ENCODE measurements at regions not wholly inside any gene's neighbourhood (a gene's known extent, or its start where the extent isn't known, plus 50 kb on each side); places are given as distances from the start of the nearest gene placed in this dataset.

GRCh38 chr13:74077375-74077774, 56.8 kb downstream of the KLF12 start:
- no TSS peak for BruUV-seq (replicated peaks)
- no peaks in the 10 kb centered on the region for H3K9me3 ChIP-seq (ENCODE audit: control insufficient read depth, insufficient read depth, low read depth, low read length)
- intact Hi-C loops (cut with micrococcal nuclease; ENCODE audit: unreplicated experiment) (no loop called here), in situ Hi-C loops (cut with HindIII; ENCODE audit: low pct_unique_long_range_greater_than_20kb, low sequenced_read_pairs) (no loop called here)
- no peak for TF ChIP-seq TCF7L2 (IDR thresholded peaks at IDR 0.05; ENCODE audit: low read depth, low read length)
- no peak for TF ChIP-seq CTCF (IDR thresholded peaks at IDR 0.05)
- no peak for TF ChIP-seq POLR2AphosphoS5 (IDR thresholded peaks at IDR 0.05; ENCODE audit: low read depth, low read length)
- TF ChIP-seq REST (IDR thresholded peaks at IDR 0.05; ENCODE audit: insufficient read depth in 1 of 2, low read depth in 2 of 2, low read length in 1 of 2) = no peak
- TF ChIP-seq SIN3A (IDR thresholded peaks at IDR 0.05; ENCODE audit: borderline replicate concordance, insufficient read depth, low read depth, low read length) = no peak
- H3K27ac ChIP-seq (ENCODE audit: low read length) = no peak overlapping the region
- ATAC-seq (no peak), DNase-seq (ENCODE audit: low read depth, low spot score) (no peak)
- H3K36me3 ChIP-seq (ENCODE audit: control insufficient read depth, insufficient read depth, low read length) = no peaks in the 10 kb centered on the region
- CTCF ChIA-PET = no interaction called here
- no peak overlapping the region for H3K4me3 ChIP-seq (ENCODE audit: low read depth in 2 of 2, low read length in 2 of 2)
- H3K27me3 ChIP-seq (ENCODE audit: control insufficient read depth, insufficient read depth, low read length) = no peaks in the 10 kb centered on the region
- POLR2A ChIA-PET = no interaction called here
- H3K4me1 ChIP-seq (ENCODE audit: control insufficient read depth, insufficient read depth, low read length) = peaks cover 3% of the 10 kb centered on the region; the same call in 1 of the 2 replicates

- intact Hi-C loops (cut with micrococcal nuclease; ENCODE audit: unreplicated experiment) = no loop called here
- no peak overlapping the region for H3K4me3 ChIP-seq (ENCODE audit: low read depth in 2 of 2, low read length in 2 of 2)
- no TSS peak for BruUV-seq (replicated peaks)
- no peaks in the 10 kb centered on the region for H3K27me3 ChIP-seq (ENCODE audit: control insufficient read depth, insufficient read depth, low read length)
- ATAC-seq (no peak), DNase-seq (ENCODE audit: low read depth, low spot score) (no peak)
- H3K9me3 ChIP-seq (ENCODE audit: control insufficient read depth, insufficient read depth, low read depth, low read length) = no peaks in the 10 kb centered on the region
- no peak for TF ChIP-seq SIN3A (IDR thresholded peaks at IDR 0.05; ENCODE audit: borderline replicate concordance, insufficient read depth, low read depth, low read length)
- TF ChIP-seq REST (IDR thresholded peaks at IDR 0.05; ENCODE audit: insufficient read depth in 1 of 2, low read depth in 2 of 2, low read length in 1 of 2) = no peak
- peaks cover 3% of the 10 kb centered on the region; the same call in 1 of the 2 replicates for H3K4me1 ChIP-seq (ENCODE audit: control insufficient read depth, insufficient read depth, low read length)
- CTCF ChIA-PET = no interaction called here
- no peaks in the 10 kb centered on the region for H3K36me3 ChIP-seq (ENCODE audit: control insufficient read depth, insufficient read depth, low read length)
- H3K27ac ChIP-seq (ENCODE audit: low read length) = no peak overlapping the region
- in situ Hi-C loops (cut with HindIII; ENCODE audit: low pct_unique_long_range_greater_than_20kb, low sequenced_read_pairs) = no loop called here
- POLR2A ChIA-PET = no interaction called here
Measured at GRCh38 chr13:74074723-74075122, 59.5 kb downstream of the KLF12 start.
